GM19035 (cell line): ENCODE measurements at regions not wholly inside any gene's neighbourhood (a gene's known extent, or its start where the extent isn't known, plus 50 kb on each side); places are given as distances from the start of the nearest gene placed in this dataset.

Experiments
- ATAC-seq: cut with Tn5 transposase; IDR thresholded peaks from one replicate; pipeline ENCODE4 v1.9.1; 2021; ENCODE audit not compliant: unreplicated experiment

GRCh38 chr4:124018383-124019317 is 622.1 kb downstream of the SPRY1 start:
- peak; percentile 99 for ATAC-seq

GRCh38 chr4:124019749-124020549 is 623.4 kb downstream of the SPRY1 start:
- ATAC-seq = no peak

GRCh38 chr4:124025000-124025399 is 628.4 kb downstream of the SPRY1 start:
- no peak for ATAC-seq

GRCh38 chr4:124025428-124025827 is 628.8 kb downstream of the SPRY1 start:
- ATAC-seq = no peak

GRCh38 chr4:124028182-124028581 is 631.6 kb downstream of the SPRY1 start:
- no peak for ATAC-seq

GRCh38 chr4:124030147-124030546 is 633.6 kb downstream of the SPRY1 start:
- no peak for ATAC-seq

- no peak for ATAC-seq
Measured at GRCh38 chr4:124032035-124032434, 635.4 kb downstream of the SPRY1 start.

GRCh38 chr4:124035364-124036041 is 638.9 kb downstream of the SPRY1 start:
- no peak for ATAC-seq

- ATAC-seq = no peak
Measured at GRCh38 chr4:124037236-124037635, 640.6 kb downstream of the SPRY1 start.

- no peak for ATAC-seq
Measured at GRCh38 chr4:124044330-124044729, 647.7 kb downstream of the SPRY1 start.

GRCh38 chr4:124044867-124045266 is 648.3 kb downstream of the SPRY1 start:
- ATAC-seq = no peak

GRCh38 chr4:124046190-124046589 is 649.6 kb downstream of the SPRY1 start:
- ATAC-seq = no peak

- no peak for ATAC-seq
Measured at GRCh38 chr4:124053872-124054538, 657.4 kb downstream of the SPRY1 start.

GRCh38 chr4:124055336-124055735 is 657.2 kb downstream of the ANKRD50 start:
- no peak for ATAC-seq

- ATAC-seq = no peak
Measured at GRCh38 chr4:124055896-124056295, 656.6 kb downstream of the ANKRD50 start.

GRCh38 chr4:124060261-124060918 is 652.1 kb downstream of the ANKRD50 start:
- ATAC-seq = peak; percentile 50

- no peak for ATAC-seq
Measured at GRCh38 chr4:124061413-124061812, 651.1 kb downstream of the ANKRD50 start.

- ATAC-seq = no peak
Measured at GRCh38 chr4:124065422-124065821, 647.1 kb downstream of the ANKRD50 start.

GRCh38 chr4:124065936-124066335 is 646.6 kb downstream of the ANKRD50 start:
- no peak for ATAC-seq

- no peak for ATAC-seq
Measured at GRCh38 chr4:124066595-124066994, 645.9 kb downstream of the ANKRD50 start.
